Rectal smooth muscle tissue (tissue), 1 donor: ENCODE measurements at regions not wholly inside any gene's neighbourhood (a gene's known extent, or its start where the extent isn't known, plus 50 kb on each side); places are given as distances from the start of the nearest gene placed in this dataset.
"Not testable (repeated sequence)": the region's sequence is repeated elsewhere in the genome, so short reads cannot be mapped to it uniquely, and the experiment has no call there.

ENCODE experiments used
- H3K27ac ChIP-seq: one replicate; pipeline ENCODE4 v1.7.0; 2013; ENCODE audit warnings: low read depth, low read length, inconsistent platforms
- H3K27me3 ChIP-seq: one replicate; pipeline ENCODE4 v1.7.0; 2013; ENCODE audit warnings: low read length; ENCODE audit not compliant: control insufficient read depth, insufficient read depth
- H3K36me3 ChIP-seq: one replicate; pipeline ENCODE4 v1.7.0; 2013; ENCODE audit warnings: low read length; ENCODE audit not compliant: control insufficient read depth, insufficient read depth
- H3K4me1 ChIP-seq: one replicate; pipeline ENCODE4 v1.7.0; 2013; ENCODE audit warnings: low read length; ENCODE audit not compliant: control insufficient read depth, insufficient read depth
- H3K4me3 ChIP-seq: one replicate; pipeline ENCODE4 v1.7.0; 2013; ENCODE audit warnings: low read length
- H3K9ac ChIP-seq: one replicate; pipeline ENCODE4 v1.7.0; 2013; ENCODE audit warnings: low read length

DNA sequence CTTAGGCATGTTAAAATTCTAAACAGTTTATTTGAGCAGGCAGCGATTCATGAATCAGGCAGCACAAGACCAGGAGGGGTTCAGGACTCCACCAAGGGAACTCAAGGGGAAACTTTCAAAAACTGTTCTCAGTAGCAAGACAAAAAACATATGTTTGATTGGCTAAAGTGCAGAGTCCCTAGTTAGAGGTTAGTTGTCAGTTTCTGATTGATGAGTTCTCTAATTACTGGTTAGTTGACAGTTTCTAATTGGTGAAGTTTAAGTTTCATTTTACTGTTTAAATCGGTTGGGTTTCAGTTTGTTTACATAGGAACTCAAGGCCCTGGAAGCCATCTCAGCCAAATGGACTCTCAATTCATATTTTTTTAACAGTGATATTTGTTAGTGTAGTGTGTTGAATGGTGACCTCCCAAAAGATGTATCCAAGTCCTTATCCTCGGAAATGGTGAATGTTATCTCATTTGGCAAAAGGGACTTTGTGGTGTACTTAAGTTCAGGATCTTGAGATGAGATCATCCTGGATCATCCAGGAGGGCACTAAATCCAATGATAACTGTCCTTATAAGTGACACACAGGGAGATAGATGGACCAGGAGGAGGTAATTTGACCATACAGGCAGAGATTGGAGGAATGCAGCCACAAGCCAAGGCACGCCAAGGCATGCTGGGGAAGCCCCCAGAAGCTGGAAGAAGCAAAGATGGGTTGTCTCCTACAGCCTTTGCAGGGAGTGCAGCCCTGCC lies 219.2 kb upstream of the RAI14 start:
- H3K27ac ChIP-seq, result no peak overlapping the region
- no peaks in the 10 kb centered on the region for H3K36me3 ChIP-seq
- H3K27me3 ChIP-seq, result no peaks in the 10 kb centered on the region
- H3K9ac ChIP-seq, result no peak overlapping the region
- H3K4me3 ChIP-seq, result no peak overlapping the region
- H3K4me1 ChIP-seq, result no peaks in the 10 kb centered on the region

DNA sequence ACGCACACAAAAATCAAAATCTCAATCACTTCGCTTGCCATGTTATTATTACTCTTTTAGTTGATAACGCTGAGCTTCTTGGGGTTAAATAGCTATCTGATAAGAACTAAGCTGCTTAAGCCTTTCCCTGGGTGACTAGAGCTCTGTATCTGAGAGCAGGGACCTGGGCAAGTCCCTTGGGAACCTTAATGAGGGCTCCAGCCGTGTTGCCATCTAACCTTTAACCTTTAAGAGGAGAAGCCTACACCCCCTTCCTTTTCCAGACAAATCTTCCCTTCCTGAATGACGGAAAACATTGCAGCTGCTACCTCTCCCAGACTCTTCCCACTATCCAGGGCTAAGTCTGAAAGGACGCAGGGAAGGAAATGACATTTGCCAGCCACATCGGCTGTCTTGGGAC lies 216.5 kb upstream of the RAI14 start:
- Histone ChIP-seq H3K36me3 (no peaks in the 10 kb centered on the region), H3K4me1 (no peaks in the 10 kb centered on the region), H3K9ac (no peak overlapping the region), H3K27ac (no peak overlapping the region), H3K4me3 (no peak overlapping the region), H3K27me3 (no peaks in the 10 kb centered on the region)

DNA sequence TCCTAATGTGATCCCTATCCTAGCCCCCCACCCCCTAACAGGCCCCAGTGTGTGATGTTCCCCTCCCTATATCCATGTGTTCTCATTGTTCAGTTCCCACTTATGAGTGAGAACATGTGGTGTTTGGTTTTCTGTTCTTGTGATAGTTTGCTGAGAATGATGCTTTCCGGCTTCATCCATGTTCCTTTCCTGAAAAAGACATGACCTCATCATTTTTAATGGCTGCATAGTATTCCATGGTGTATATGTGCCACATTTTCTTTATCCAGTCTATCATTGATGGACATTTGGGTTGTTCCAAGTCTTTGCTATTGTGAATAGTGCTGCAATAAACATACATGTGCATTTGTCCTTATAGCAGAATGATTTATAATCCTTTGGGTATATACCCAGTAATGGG lies 214.4 kb upstream of the RAI14 start:
- H3K9ac ChIP-seq, H3K4me1 ChIP-seq, H3K27ac ChIP-seq, H3K27me3 ChIP-seq, H3K36me3 ChIP-seq, H3K4me3 ChIP-seq: not testable (repeated sequence)

DNA sequence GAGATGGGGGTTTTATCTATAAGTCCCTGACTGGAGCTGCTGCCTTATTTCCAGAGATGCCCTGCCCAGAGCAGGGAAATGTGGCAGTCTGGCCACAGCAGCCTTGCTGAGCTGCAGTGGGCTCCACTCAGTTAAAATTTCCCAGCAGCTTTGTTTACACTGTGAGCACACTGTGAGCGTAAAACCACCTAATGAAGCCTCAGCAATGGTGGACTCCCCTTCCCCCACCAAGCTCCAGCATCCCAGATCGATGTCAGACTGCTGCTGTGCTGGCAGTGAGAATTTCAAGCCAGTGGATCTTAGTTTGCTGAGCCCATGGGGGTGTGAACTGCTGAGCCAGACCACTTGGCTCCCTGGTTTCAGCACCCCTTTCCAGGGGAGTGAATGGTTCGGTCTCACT lies 208.7 kb upstream of the RAI14 start:
- Histone ChIP-seq H3K27ac (no peak overlapping the region), H3K4me1 (no peaks in the 10 kb centered on the region), H3K4me3 (no peak overlapping the region), H3K9ac (no peak overlapping the region), H3K27me3 (no peaks in the 10 kb centered on the region), H3K36me3 (no peaks in the 10 kb centered on the region)

DNA sequence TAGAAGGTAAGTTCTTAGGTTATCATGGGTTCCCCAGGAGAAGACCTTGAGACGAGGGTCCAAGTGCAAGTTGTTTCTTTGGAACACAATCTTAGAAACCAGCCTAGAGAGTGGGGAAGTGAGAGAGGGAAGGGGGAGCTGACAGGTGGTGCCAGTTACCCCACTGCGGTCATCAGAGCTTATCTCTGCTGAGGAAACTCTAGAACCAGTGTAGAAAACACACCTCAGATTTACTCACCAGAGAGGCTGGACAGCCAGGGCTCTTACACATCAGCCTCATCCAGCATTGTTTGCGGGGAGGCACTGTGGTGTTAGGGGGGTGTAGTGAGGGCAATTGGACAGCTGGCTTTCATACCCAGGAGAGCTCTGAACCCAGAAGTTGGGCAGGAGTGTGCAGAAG lies 206.5 kb upstream of the RAI14 start:
- no peak overlapping the region for H3K9ac ChIP-seq
- H3K36me3 ChIP-seq, result no peaks in the 10 kb centered on the region
- no peak overlapping the region for H3K27ac ChIP-seq
- H3K27me3 ChIP-seq, result no peaks in the 10 kb centered on the region
- no peak overlapping the region for H3K4me3 ChIP-seq
- H3K4me1 ChIP-seq, result no peaks in the 10 kb centered on the region

DNA sequence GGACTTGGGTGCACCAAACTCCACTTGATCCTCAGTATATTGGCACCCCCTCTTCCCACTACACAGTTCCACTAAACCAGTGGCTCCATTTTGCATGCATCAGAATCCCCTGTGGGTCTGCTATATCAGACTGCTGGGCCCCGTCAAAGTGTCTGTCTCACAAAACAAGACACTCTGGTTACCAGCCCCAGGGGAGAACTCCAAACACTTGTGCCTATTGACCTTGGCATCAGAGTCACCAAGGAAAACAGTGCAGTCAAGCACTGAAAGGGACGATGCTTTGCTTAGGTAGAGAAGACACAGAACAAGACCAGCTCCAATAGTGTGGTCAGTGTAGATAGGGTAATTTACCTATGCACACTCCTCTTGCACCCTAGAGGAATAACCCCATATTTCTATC lies 205.8 kb upstream of the RAI14 start:
- Histone ChIP-seq H3K9ac (no peak overlapping the region), H3K4me3 (no peak overlapping the region), H3K27me3 (no peaks in the 10 kb centered on the region), H3K36me3 (no peaks in the 10 kb centered on the region), H3K27ac (no peak overlapping the region), H3K4me1 (no peaks in the 10 kb centered on the region)

DNA sequence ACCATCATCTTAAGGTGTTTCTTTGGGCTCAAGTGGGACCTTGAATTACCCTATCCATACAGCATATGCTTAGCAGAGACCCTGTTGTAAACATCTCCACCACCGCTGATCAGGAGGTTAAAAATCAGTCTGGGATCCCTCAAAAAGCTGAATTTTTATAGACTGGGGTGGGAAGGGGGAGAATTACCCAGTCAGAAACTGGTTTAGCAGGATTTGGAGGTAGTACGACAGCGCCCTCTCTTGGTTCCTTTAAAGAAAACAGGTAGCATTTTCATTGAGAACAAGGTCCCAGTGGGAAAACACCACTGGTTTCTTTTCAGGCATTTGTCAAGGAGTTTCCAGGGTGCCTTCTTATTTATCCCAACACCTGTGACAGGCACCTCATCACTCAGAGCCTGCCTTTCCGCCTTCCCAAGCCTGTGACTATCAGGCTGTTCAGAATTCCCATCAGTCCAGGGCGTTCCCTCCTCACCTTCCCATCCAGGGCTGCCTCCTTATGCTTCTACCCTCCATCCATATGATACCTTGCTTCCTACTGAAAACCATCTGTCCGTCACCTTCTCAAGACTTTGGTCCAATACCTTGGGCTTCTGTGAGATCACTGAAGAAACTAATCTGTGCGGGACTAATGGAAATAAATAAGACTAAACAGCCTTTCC lies 203.8 kb upstream of the RAI14 start:
- Histone ChIP-seq H3K9ac (no peak overlapping the region), H3K27ac (no peak overlapping the region), H3K27me3 (no peaks in the 10 kb centered on the region), H3K4me3 (no peak overlapping the region), H3K36me3 (no peaks in the 10 kb centered on the region), H3K4me1 (no peaks in the 10 kb centered on the region)

DNA sequence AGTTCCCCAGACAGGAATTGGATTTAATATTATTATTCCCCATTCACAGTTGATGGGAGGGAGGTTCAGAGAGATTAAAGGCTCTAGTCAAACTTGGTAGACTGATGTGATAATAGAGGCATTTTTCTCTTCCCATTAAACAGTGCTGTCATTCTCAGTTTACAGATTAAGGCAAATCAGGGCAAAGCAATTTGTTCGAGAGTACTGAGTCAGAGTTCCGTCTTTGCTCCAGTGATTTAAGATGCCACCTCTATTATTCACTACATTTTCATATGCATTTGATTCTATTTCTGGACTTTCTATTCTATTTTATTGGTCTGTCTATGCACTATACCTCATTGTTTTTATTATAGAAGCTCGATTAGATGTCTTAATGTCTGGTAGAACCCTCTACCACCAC lies 201.0 kb upstream of the RAI14 start:
- no peak overlapping the region for H3K4me3 ChIP-seq
- no peak overlapping the region for H3K27ac ChIP-seq
- no peaks in the 10 kb centered on the region for H3K27me3 ChIP-seq
- H3K36me3 ChIP-seq, result no peaks in the 10 kb centered on the region
- H3K4me1 ChIP-seq, result no peaks in the 10 kb centered on the region
- H3K9ac ChIP-seq, result no peak overlapping the region

DNA sequence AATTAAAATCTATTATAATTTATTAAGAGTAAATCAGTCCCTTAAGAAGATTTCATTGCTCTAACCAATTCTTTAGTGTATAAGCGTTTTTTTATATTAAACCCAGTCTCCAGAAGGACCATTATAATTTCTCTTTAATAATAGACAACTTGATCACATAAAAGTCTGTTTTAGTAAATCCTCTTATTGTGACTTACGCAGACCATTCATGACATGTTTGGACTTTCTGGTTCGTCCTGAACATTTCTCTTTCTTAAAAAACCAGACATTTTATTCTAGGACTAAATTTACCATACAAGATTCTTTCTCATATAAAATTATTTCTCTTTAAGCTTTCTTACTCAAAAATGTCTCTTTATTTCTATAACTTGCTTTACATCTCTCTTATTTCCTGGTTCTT lies 196.2 kb upstream of the RAI14 start:
- Histone ChIP-seq H3K4me3 (no peak overlapping the region), H3K9ac (no peak overlapping the region), H3K27me3 (no peaks in the 10 kb centered on the region), H3K27ac (no peak overlapping the region), H3K4me1 (no peaks in the 10 kb centered on the region), H3K36me3 (no peaks in the 10 kb centered on the region)

DNA sequence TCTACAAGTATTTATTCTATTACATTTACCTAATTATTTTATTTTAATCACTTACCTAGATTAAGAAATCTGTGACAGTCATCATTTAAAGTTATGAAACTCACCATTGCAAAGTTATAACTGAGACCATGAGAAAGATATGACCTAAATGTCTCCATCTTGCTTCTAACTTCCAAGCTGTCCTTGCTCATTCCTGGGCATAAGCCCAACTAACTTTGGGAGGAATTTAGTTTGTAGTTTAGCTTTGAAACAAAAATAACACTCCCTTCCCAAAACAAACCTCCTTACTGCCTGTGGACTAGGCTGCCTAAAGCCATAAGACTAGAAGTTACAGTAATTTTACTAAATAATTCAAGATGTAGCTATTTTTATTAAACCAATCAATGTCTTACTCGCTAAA lies 195.6 kb upstream of the RAI14 start:
- Histone ChIP-seq H3K27ac (no peak overlapping the region), H3K4me1 (no peaks in the 10 kb centered on the region), H3K9ac (no peak overlapping the region), H3K4me3 (no peak overlapping the region), H3K27me3 (no peaks in the 10 kb centered on the region), H3K36me3 (no peaks in the 10 kb centered on the region)

DNA sequence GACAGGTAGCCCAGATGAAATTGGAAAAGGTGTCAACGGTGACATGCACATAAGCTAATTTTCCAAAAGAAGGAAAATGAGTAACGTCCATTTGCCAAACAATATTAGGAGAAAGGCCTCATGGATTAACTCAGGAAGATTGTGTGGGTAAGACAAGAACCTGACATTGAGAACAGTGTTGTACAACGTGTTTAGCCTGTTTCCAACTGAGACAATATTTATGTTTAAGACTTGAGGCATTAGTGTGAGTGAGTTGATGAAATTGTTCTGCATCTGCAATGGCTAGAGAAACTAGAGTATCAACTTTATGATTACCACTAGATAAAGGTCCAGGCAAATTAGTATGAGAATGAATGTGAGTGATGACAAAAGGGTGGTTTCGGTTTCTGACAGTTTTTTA lies 191.3 kb upstream of the RAI14 start:
- H3K27me3 ChIP-seq, result no peaks in the 10 kb centered on the region
- H3K9ac ChIP-seq, result no peak overlapping the region
- H3K36me3 ChIP-seq, result no peaks in the 10 kb centered on the region
- H3K4me3 ChIP-seq, result no peak overlapping the region
- no peak overlapping the region for H3K27ac ChIP-seq
- no peaks in the 10 kb centered on the region for H3K4me1 ChIP-seq

DNA sequence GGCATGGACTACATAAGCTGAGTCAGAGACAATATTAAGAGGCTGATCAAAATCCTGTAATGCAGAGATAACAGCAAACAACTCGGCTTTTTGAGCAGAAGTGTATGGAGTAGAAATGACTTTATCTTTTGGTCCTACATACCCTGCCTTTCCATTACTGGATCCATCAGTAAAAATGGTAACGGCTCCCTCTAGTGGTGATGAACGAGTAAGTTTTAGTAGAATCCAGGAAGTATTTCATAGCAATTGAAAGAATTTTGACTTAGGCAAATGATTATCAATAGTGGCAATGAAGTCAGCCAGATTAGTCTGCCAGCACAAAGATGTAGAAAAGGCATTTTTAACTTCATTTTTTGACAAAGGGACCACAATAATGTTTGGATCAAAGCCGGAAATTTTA lies 190.8 kb upstream of the RAI14 start:
- not testable (repeated sequence) for H3K36me3 ChIP-seq, H3K27me3 ChIP-seq, H3K27ac ChIP-seq, H3K4me3 ChIP-seq, H3K4me1 ChIP-seq, H3K9ac ChIP-seq
